OCI-LY1 (cell line): ENCODE measurements at regions not wholly inside any gene's neighbourhood (a gene's known extent, or its start where the extent isn't known, plus 50 kb on each side); places are given as distances from the start of the nearest gene placed in this dataset.

ENCODE experiments used
- CTCF ChIP-seq: fragments of 200-600 bp; sonication (generic), shearing (Covaris generic); IDR thresholded peaks from 2 replicates; pipeline ENCODE4 v1.5.1; 2017; ENCODE audit warnings: mild to moderate bottlenecking, antibody characterized with exemption, low read length, moderate library complexity, mixed read lengths
- EZH2 ChIP-seq: fragments of 200-600 bp; sonication (generic), shearing (Covaris generic); IDR thresholded peaks from 2 replicates; pipeline ENCODE4 v1.8.0; 2017; ENCODE audit warnings: borderline replicate concordance, mixed run types, mild to moderate bottlenecking, antibody characterized with exemption, low read length, moderate library complexity, mixed read lengths

GRCh38 chr2:52473526-52473925 lies 1294.1 kb upstream of the CHAC2 start:
- TF ChIP-seq CTCF (no peak), EZH2 (no peak)
